ENCODE measurements at regions not wholly inside any gene's neighbourhood (a gene's known extent, or its start where the extent isn't known, plus 50 kb on each side); places are given as distances from the start of the nearest gene placed in this dataset.

- Histone ChIP-seq H3K27ac (ENCODE audit: low read depth, low read length) (no peak overlapping the region), H3K4me3 (ENCODE audit: low read depth in 1 of 5, low read length in 5 of 5) (no peak overlapping the region), H3K36me3 (ENCODE audit: control insufficient read depth in 5 of 5, insufficient read depth in 5 of 5, low read length in 5 of 5) (no peaks in the 10 kb centered on the region), H3K9me3 (ENCODE audit: control insufficient read depth in 5 of 5, low read length in 5 of 5) (no peaks in the 10 kb centered on the region), H3K9ac (ENCODE audit: low read length in 5 of 5) (no peak overlapping the region), H3K4me1 (ENCODE audit: control insufficient read depth in 5 of 5, insufficient read depth in 5 of 5, low read length in 5 of 5) (peaks cover 0 to 13% (median 0%) of the 10 kb centered on the region in 5 donors), H3K27me3 (ENCODE audit: control insufficient read depth in 5 of 5, insufficient read depth in 4 of 5, low read length in 5 of 5) (no peaks in the 10 kb centered on the region)
These were observed 170.4 kb downstream of the KCNE4 start for GRCh38 chr2:223222397-223222796.

DNA sequence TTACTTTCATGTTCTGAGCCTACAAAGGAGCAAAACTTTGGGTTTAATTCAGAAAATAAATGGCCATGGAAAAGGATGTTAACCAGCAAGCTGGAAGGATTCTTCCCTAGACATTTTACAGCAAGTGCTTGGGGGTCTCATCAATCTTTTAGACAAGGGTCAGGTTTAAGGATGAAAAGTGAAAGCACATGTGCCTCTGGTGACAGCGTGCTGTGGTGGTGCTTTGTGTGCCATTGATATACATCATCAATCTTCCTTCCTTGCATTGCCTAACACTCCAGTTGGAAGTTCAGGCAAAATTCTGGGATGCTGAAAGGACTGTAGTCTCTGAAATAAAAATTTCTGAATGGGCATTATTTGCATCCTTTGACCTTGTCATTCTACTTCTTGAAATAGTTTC is 171.2 kb downstream of the KCNE4 start:
- Histone ChIP-seq H3K9me3 (ENCODE audit: control insufficient read depth in 5 of 5, low read length in 5 of 5) (no peaks in the 10 kb centered on the region), H3K27me3 (ENCODE audit: control insufficient read depth in 5 of 5, insufficient read depth in 4 of 5, low read length in 5 of 5) (no peaks in the 10 kb centered on the region), H3K4me3 (ENCODE audit: low read depth in 1 of 5, low read length in 5 of 5) (no peak overlapping the region), H3K4me1 (ENCODE audit: control insufficient read depth in 5 of 5, insufficient read depth in 5 of 5, low read length in 5 of 5) (peaks cover 0 to 13% (median 0%) of the 10 kb centered on the region in 5 donors), H3K27ac (ENCODE audit: low read depth, low read length) (no peak overlapping the region), H3K36me3 (ENCODE audit: control insufficient read depth in 5 of 5, insufficient read depth in 5 of 5, low read length in 5 of 5) (no peaks in the 10 kb centered on the region), H3K9ac (ENCODE audit: low read length in 5 of 5) (no peak overlapping the region)

GRCh38 chr2:223225266-223225665 is 173.3 kb downstream of the KCNE4 start:
- Histone ChIP-seq H3K27me3 (ENCODE audit: control insufficient read depth in 5 of 5, insufficient read depth in 4 of 5, low read length in 5 of 5) (no peaks in the 10 kb centered on the region), H3K36me3 (ENCODE audit: control insufficient read depth in 5 of 5, insufficient read depth in 5 of 5, low read length in 5 of 5) (no peaks in the 10 kb centered on the region), H3K9me3 (ENCODE audit: control insufficient read depth in 5 of 5, low read length in 5 of 5) (no peaks in the 10 kb centered on the region), H3K4me1 (ENCODE audit: control insufficient read depth in 5 of 5, insufficient read depth in 5 of 5, low read length in 5 of 5) (peaks cover 0 to 9% (median 0%) of the 10 kb centered on the region in 5 donors), H3K4me3 (ENCODE audit: low read depth in 1 of 5, low read length in 5 of 5) (no peak overlapping the region), H3K27ac (ENCODE audit: low read depth, low read length) (no peak overlapping the region), H3K9ac (ENCODE audit: low read length in 5 of 5) (no peak overlapping the region)

DNA sequence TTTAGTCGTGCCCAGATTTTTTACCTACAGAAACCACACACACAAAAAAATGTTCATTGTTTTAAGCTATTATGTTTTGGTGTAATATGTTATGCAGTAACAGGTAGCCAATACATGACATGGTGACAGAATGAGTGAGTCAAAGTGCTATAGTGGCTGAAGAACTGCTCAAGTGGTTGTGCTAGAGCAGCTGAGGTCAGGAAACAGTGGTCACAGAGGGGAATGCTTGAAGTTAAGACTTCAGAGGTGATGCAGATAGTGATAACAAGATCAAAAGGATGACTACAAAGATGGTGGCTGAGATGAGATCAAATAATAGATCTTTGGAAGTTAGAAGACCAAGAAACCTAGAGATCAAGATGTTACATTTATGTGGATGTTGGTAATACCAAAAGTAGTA is 174.3 kb downstream of the KCNE4 start:
- no peaks in the 10 kb centered on the region for H3K27me3 ChIP-seq (ENCODE audit: control insufficient read depth in 5 of 5, insufficient read depth in 4 of 5, low read length in 5 of 5)

GRCh38 chr2:223227338-223227737 is 175.3 kb downstream of the KCNE4 start:
- H3K36me3 ChIP-seq (ENCODE audit: control insufficient read depth in 5 of 5, insufficient read depth in 5 of 5, low read length in 5 of 5) = no peaks in the 10 kb centered on the region
- H3K9me3 ChIP-seq (ENCODE audit: control insufficient read depth in 5 of 5, low read length in 5 of 5) = no peaks in the 10 kb centered on the region
- no peak overlapping the region for H3K4me3 ChIP-seq (ENCODE audit: low read depth in 1 of 5, low read length in 5 of 5)
- H3K27me3 ChIP-seq (ENCODE audit: control insufficient read depth in 5 of 5, insufficient read depth in 4 of 5, low read length in 5 of 5) = no peaks in the 10 kb centered on the region
- H3K27ac ChIP-seq (ENCODE audit: low read depth, low read length) = no peak overlapping the region
- peaks cover 0 to 5% (median 0%) of the 10 kb centered on the region in 5 donors for H3K4me1 ChIP-seq (ENCODE audit: control insufficient read depth in 5 of 5, insufficient read depth in 5 of 5, low read length in 5 of 5)
- H3K9ac ChIP-seq (ENCODE audit: low read length in 5 of 5) = no peak overlapping the region

More for the DNA sequence above, 174.3 kb downstream of the KCNE4 start:
- no peak overlapping the region for H3K27ac ChIP-seq (ENCODE audit: low read depth, low read length)
- no peak overlapping the region for H3K9ac ChIP-seq (ENCODE audit: low read length in 5 of 5)
- no peaks in the 10 kb centered on the region for H3K36me3 ChIP-seq (ENCODE audit: control insufficient read depth in 5 of 5, insufficient read depth in 5 of 5, low read length in 5 of 5)
- no peak overlapping the region for H3K4me3 ChIP-seq (ENCODE audit: low read depth in 1 of 5, low read length in 5 of 5)
- no peaks in the 10 kb centered on the region for H3K9me3 ChIP-seq (ENCODE audit: control insufficient read depth in 5 of 5, low read length in 5 of 5)
- H3K4me1 ChIP-seq (ENCODE audit: control insufficient read depth in 5 of 5, insufficient read depth in 5 of 5, low read length in 5 of 5) = no peaks in the 10 kb centered on the region

DNA sequence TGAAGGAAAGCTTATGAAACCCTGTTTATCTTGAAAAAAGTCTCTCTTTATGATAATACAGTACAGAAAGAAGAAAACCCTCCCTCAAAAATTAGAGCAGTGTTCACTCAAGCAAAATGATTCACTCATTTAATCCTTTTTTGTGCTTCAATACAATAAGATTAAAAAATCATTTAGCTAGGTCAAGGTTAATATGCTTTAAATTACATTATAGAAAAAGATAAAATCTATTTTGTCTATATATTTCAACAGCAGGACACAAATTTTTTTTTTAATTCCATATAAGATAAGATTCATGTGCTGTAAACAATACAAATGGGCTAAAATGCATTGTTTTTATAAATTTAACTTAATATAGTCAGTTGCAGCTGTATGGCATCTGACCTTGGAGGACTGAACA is 176.9 kb downstream of the KCNE4 start:
- H3K27me3 ChIP-seq (ENCODE audit: control insufficient read depth in 5 of 5, insufficient read depth in 4 of 5, low read length in 5 of 5) = no peaks in the 10 kb centered on the region
- no peaks in the 10 kb centered on the region for H3K9me3 ChIP-seq (ENCODE audit: control insufficient read depth in 5 of 5, low read length in 5 of 5)

GRCh38 chr2:223230352-223230751 is 178.4 kb downstream of the KCNE4 start:
- no peak overlapping the region for H3K9ac ChIP-seq (ENCODE audit: low read length in 5 of 5)
- H3K4me3 ChIP-seq (ENCODE audit: low read depth in 1 of 5, low read length in 5 of 5) = no peak overlapping the region
- H3K27me3 ChIP-seq (ENCODE audit: control insufficient read depth in 5 of 5, insufficient read depth in 4 of 5, low read length in 5 of 5) = no peaks in the 10 kb centered on the region
- H3K9me3 ChIP-seq (ENCODE audit: control insufficient read depth in 5 of 5, low read length in 5 of 5) = no peaks in the 10 kb centered on the region
- no peaks in the 10 kb centered on the region for H3K36me3 ChIP-seq (ENCODE audit: control insufficient read depth in 5 of 5, insufficient read depth in 5 of 5, low read length in 5 of 5)
- H3K4me1 ChIP-seq (ENCODE audit: control insufficient read depth in 5 of 5, insufficient read depth in 5 of 5, low read length in 5 of 5) = peaks cover 0 to 5% (median 0%) of the 10 kb centered on the region in 5 donors
- H3K27ac ChIP-seq (ENCODE audit: low read depth, low read length) = no peak overlapping the region

More for the DNA sequence above, 176.9 kb downstream of the KCNE4 start:
- no peaks in the 10 kb centered on the region for H3K36me3 ChIP-seq (ENCODE audit: control insufficient read depth in 5 of 5, insufficient read depth in 5 of 5, low read length in 5 of 5)
- H3K27ac ChIP-seq (ENCODE audit: low read depth, low read length) = no peak overlapping the region
- H3K4me1 ChIP-seq (ENCODE audit: control insufficient read depth in 5 of 5, insufficient read depth in 5 of 5, low read length in 5 of 5) = peaks cover 0 to 5% (median 0%) of the 10 kb centered on the region in 5 donors
- no peak overlapping the region for H3K9ac ChIP-seq (ENCODE audit: low read length in 5 of 5)
- no peak overlapping the region for H3K4me3 ChIP-seq (ENCODE audit: low read depth in 1 of 5, low read length in 5 of 5)

DNA sequence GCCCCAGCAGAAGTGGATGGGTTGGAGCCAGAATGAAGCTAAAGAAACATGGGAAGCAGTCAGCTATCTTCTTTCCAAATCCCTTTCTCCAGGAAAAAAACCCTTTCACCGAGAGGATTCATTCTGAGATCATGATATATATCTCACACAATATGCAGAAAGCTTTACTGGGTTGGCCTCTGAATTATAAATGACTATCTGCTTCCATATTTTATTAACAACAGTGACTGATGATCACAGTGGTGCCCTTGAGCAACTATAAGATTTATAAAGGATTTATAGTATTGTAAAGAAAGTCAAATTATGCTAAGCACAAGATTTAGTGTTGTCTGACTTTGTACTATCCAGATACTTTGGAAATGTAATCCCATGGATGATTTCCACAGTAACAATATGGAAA is 180.3 kb downstream of the KCNE4 start:
- Histone ChIP-seq H3K27ac (ENCODE audit: low read depth, low read length) (no peak overlapping the region), H3K4me3 (ENCODE audit: low read depth in 1 of 5, low read length in 5 of 5) (no peak overlapping the region), H3K4me1 (ENCODE audit: control insufficient read depth in 5 of 5, insufficient read depth in 5 of 5, low read length in 5 of 5) (peaks cover 0 to 5% (median 0%) of the 10 kb centered on the region in 5 donors), H3K9ac (ENCODE audit: low read length in 5 of 5) (no peak overlapping the region), H3K9me3 (ENCODE audit: control insufficient read depth in 5 of 5, low read length in 5 of 5) (no peaks in the 10 kb centered on the region), H3K27me3 (ENCODE audit: control insufficient read depth in 5 of 5, insufficient read depth in 4 of 5, low read length in 5 of 5) (no peaks in the 10 kb centered on the region), H3K36me3 (ENCODE audit: control insufficient read depth in 5 of 5, insufficient read depth in 5 of 5, low read length in 5 of 5) (no peaks in the 10 kb centered on the region)

GRCh38 chr2:223232896-223233295 is 180.9 kb downstream of the KCNE4 start:
- H3K27me3 ChIP-seq (ENCODE audit: control insufficient read depth in 5 of 5, insufficient read depth in 4 of 5, low read length in 5 of 5) = no peaks in the 10 kb centered on the region
- H3K36me3 ChIP-seq (ENCODE audit: control insufficient read depth in 5 of 5, insufficient read depth in 5 of 5, low read length in 5 of 5) = no peaks in the 10 kb centered on the region
- no peaks in the 10 kb centered on the region for H3K9me3 ChIP-seq (ENCODE audit: control insufficient read depth in 5 of 5, low read length in 5 of 5)
- H3K27ac ChIP-seq (ENCODE audit: low read depth, low read length) = no peak overlapping the region
- H3K9ac ChIP-seq (ENCODE audit: low read length in 5 of 5) = no peak overlapping the region
- no peak overlapping the region for H3K4me3 ChIP-seq (ENCODE audit: low read depth in 1 of 5, low read length in 5 of 5)
- peaks cover 0 to 5% (median 0%) of the 10 kb centered on the region in 5 donors for H3K4me1 ChIP-seq (ENCODE audit: control insufficient read depth in 5 of 5, insufficient read depth in 5 of 5, low read length in 5 of 5)

DNA sequence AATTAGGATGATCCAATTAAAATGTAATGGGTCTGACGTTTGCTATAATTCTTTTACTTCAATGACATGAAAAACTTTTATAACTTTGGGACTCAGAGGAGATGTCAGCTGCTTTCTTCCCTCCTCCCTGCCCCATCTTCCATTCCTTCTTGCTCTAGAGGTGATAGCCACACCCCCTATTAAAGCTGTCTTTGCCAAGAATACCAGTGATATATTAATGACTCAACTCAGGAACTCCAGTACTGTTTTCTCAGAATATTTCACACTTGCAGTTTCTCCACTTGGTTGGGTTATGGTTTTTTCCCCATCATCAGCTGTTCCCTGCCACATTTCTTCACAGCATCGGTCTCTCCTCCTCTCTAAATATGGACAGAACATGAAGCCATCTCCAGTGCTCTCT is 184.0 kb downstream of the KCNE4 start:
- Histone ChIP-seq H3K4me1 (ENCODE audit: control insufficient read depth in 5 of 5, insufficient read depth in 5 of 5, low read length in 5 of 5) (peaks cover 0 to 5% (median 0%) of the 10 kb centered on the region in 5 donors), H3K27ac (ENCODE audit: low read depth, low read length) (no peak overlapping the region), H3K36me3 (ENCODE audit: control insufficient read depth in 5 of 5, insufficient read depth in 5 of 5, low read length in 5 of 5) (no peaks in the 10 kb centered on the region), H3K4me3 (ENCODE audit: low read depth in 1 of 5, low read length in 5 of 5) (no peak overlapping the region), H3K27me3 (ENCODE audit: control insufficient read depth in 5 of 5, insufficient read depth in 4 of 5, low read length in 5 of 5) (no peaks in the 10 kb centered on the region), H3K9me3 (ENCODE audit: control insufficient read depth in 5 of 5, low read length in 5 of 5) (no peaks in the 10 kb centered on the region), H3K9ac (ENCODE audit: low read length in 5 of 5) (no peak overlapping the region)

DNA sequence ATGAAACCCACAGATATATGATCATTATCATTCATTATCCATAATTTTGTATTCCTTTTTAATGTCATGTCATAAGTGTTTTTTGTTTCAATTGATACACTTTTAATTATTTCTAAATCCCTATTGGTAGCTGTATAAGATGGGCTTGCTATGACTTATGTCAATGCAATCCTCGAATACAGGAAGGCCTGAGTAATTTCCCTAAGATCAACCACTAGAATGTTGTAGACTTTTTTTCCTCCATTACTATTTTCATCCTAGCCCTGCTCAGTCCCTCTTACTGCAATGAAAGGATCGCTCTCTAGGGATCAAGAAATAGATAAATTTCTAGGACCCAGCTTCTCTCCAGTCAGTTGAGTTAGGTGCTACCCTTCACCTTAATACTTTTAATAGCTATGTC is 186.3 kb downstream of the KCNE4 start:
- H3K27me3 ChIP-seq (ENCODE audit: control insufficient read depth in 5 of 5, insufficient read depth in 4 of 5, low read length in 5 of 5) = no peaks in the 10 kb centered on the region
- H3K27ac ChIP-seq (ENCODE audit: low read depth, low read length) = no peak overlapping the region
- H3K9ac ChIP-seq (ENCODE audit: low read length in 5 of 5) = no peak overlapping the region
- H3K4me3 ChIP-seq (ENCODE audit: low read depth in 1 of 5, low read length in 5 of 5) = no peak overlapping the region
- H3K9me3 ChIP-seq (ENCODE audit: control insufficient read depth in 5 of 5, low read length in 5 of 5) = peaks cover 0 to 2% (median 0%) of the 10 kb centered on the region in 5 donors
- H3K4me1 ChIP-seq (ENCODE audit: control insufficient read depth in 5 of 5, insufficient read depth in 5 of 5, low read length in 5 of 5) = no peaks in the 10 kb centered on the region
- H3K36me3 ChIP-seq (ENCODE audit: control insufficient read depth in 5 of 5, insufficient read depth in 5 of 5, low read length in 5 of 5) = no peaks in the 10 kb centered on the region

All from subcutaneous abdominal adipose tissue (tissue), 5 donors.